Hepatocyte (in vitro differentiated cells): ENCODE measurements at regions not wholly inside any gene's neighbourhood (a gene's known extent, or its start where the extent isn't known, plus 50 kb on each side); places are given as distances from the start of the nearest gene placed in this dataset.

Experiments
- EZH2 ChIP-seq: fragments of 200-600 bp; sonication (generic); IDR thresholded peaks from 2 replicates; pipeline ENCODE4 v1.6.1; 2016; ENCODE audit warnings: antibody characterized with exemption, mild to moderate bottlenecking, borderline replicate concordance
- EZH2phosphoT487 ChIP-seq: fragments of 200-600 bp; sonication (generic); IDR thresholded peaks from one replicate; pipeline ENCODE4 v1.6.1; 2018; ENCODE audit warnings: antibody characterized with exemption, mild to moderate bottlenecking, low read depth, moderate library complexity; ENCODE audit not compliant: unreplicated experiment, severe bottlenecking
- TF ChIP-seq, protein P1 (sequence below): fragments of 200-600 bp; sonication (generic); IDR thresholded peaks from 2 replicates; pipeline ENCODE4 v1.5.1; 2016; ENCODE audit warnings: antibody characterized with exemption, mild to moderate bottlenecking; ENCODE audit not compliant: poor library complexity

DNA sequence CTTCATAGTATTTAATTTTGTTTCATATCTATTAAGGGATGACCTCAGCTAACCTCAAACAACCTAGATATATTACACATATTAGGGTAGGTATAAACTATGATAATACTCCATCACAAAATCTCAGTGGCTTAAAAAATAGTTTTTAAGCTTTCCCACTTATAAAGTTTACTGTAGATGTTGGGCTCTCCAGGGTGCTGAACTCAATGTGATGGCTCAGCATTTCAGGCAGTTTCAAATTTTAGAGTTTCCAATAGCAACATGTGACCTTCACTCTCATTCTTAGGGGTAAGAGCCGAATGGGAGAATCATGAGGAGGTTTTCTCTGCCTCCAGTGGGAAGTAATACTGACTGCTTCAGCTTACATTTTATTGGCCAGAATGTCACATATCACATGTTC, 357.3 kb downstream of the MEI4 start:
- no peak for TF ChIP-seq EZH2
- TF ChIP-seq, protein P1, sequence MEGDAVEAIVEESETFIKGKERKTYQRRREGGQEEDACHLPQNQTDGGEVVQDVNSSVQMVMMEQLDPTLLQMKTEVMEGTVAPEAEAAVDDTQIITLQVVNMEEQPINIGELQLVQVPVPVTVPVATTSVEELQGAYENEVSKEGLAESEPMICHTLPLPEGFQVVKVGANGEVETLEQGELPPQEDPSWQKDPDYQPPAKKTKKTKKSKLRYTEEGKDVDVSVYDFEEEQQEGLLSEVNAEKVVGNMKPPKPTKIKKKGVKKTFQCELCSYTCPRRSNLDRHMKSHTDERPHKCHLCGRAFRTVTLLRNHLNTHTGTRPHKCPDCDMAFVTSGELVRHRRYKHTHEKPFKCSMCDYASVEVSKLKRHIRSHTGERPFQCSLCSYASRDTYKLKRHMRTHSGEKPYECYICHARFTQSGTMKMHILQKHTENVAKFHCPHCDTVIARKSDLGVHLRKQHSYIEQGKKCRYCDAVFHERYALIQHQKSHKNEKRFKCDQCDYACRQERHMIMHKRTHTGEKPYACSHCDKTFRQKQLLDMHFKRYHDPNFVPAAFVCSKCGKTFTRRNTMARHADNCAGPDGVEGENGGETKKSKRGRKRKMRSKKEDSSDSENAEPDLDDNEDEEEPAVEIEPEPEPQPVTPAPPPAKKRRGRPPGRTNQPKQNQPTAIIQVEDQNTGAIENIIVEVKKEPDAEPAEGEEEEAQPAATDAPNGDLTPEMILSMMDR = no peak
- no peak for TF ChIP-seq EZH2phosphoT487
